ENCODE measurements at regions not wholly inside any gene's neighbourhood (a gene's known extent, or its start where the extent isn't known, plus 50 kb on each side); places are given as distances from the start of the nearest gene placed in this dataset.

DNA sequence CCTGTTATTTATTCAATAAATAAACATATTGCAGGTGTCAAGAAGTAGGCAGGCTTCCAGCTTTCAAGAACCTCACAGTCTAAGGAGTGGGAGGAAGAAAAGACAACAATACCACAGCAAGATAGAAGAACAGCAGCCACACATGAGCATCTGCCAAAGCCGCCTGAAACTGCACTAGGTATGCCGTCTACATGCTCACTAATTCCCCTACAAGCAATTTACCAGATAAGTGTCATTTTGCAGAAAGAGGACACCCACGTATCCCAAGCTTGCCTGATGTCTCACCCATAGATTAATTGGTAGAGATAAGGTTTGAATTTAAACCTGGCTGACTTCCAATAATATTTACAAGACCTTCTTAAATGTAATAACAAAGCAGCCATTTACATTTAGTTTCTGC lies 439.4 kb upstream of the CPEB2 start (continued):
- TF ChIP-seq KDM5A (IDR thresholded peaks at IDR 0.05; ENCODE audit: low read length) (no peak), RFX5 (IDR thresholded peaks at IDR 0.05; ENCODE audit: borderline replicate concordance, low read depth, low read length) (no peak)

Data from H1 (cell line).